ENCODE measurements at regions not wholly inside any gene's neighbourhood (a gene's known extent, or its start where the extent isn't known, plus 50 kb on each side); places are given as distances from the start of the nearest gene placed in this dataset.
A peak's percentile ranks its signal among the peaks of the same experiment; 100 is the strongest.

GRCh38 chr1:55986003-55986402 is 593.4 kb downstream of the PLPP3 start:
- 74% methylated on average over 1 of the region's 1 CpG for whole genome bisulfite sequencing
- DNase-seq (ENCODE audit: low spot score in 2 of 2): no peak
- H3K4me3 ChIP-seq: no peak overlapping the region
- H3K9me3 ChIP-seq: no peaks in the 10 kb centered on the region
- peaks cover 16% of the 10 kb centered on the region for H3K4me1 ChIP-seq
- no peak for TF ChIP-seq POLR2AphosphoS5 (IDR thresholded peaks at IDR 0.05)
- H3K36me3 ChIP-seq: no peaks in the 10 kb centered on the region
- H3K27ac ChIP-seq: no peak overlapping the region
- no peaks in the 10 kb centered on the region for H3K27me3 ChIP-seq

GRCh38 chr1:55981010-55981650 is 598.2 kb downstream of the PLPP3 start:
- H3K4me1 ChIP-seq: no peaks in the 10 kb centered on the region
- DNase-seq (ENCODE audit: low spot score in 2 of 2): no peak
- TF ChIP-seq, protein P1, sequence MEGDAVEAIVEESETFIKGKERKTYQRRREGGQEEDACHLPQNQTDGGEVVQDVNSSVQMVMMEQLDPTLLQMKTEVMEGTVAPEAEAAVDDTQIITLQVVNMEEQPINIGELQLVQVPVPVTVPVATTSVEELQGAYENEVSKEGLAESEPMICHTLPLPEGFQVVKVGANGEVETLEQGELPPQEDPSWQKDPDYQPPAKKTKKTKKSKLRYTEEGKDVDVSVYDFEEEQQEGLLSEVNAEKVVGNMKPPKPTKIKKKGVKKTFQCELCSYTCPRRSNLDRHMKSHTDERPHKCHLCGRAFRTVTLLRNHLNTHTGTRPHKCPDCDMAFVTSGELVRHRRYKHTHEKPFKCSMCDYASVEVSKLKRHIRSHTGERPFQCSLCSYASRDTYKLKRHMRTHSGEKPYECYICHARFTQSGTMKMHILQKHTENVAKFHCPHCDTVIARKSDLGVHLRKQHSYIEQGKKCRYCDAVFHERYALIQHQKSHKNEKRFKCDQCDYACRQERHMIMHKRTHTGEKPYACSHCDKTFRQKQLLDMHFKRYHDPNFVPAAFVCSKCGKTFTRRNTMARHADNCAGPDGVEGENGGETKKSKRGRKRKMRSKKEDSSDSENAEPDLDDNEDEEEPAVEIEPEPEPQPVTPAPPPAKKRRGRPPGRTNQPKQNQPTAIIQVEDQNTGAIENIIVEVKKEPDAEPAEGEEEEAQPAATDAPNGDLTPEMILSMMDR (IDR thresholded peaks at IDR 0.05): no peak
- TF ChIP-seq EP300 (IDR thresholded peaks at IDR 0.05) (no peak), POLR2A (IDR thresholded peaks at IDR 0.05) (no peak), POLR2AphosphoS5 (IDR thresholded peaks at IDR 0.05) (no peak)
- no peak overlapping the region for H3K27ac ChIP-seq
- H3K27me3 ChIP-seq: no peaks in the 10 kb centered on the region
- no peaks in the 10 kb centered on the region for H3K9me3 ChIP-seq
- H3K36me3 ChIP-seq: no peaks in the 10 kb centered on the region
- H3K4me3 ChIP-seq: no peak overlapping the region
- 76% methylated on average over 2 of the region's 2 CpGs for WGBS

- H3K4me1 ChIP-seq: no peaks in the 10 kb centered on the region
- no peak overlapping the region for H3K27ac ChIP-seq
- H3K4me3 ChIP-seq: no peak overlapping the region
- H3K27me3 ChIP-seq: no peaks in the 10 kb centered on the region
- 52% methylated on average over 4 of the region's 4 CpGs for WGBS
- no peaks in the 10 kb centered on the region for H3K36me3 ChIP-seq
- TF ChIP-seq EP300 (IDR thresholded peaks at IDR 0.05): no peak
- no peak for TF ChIP-seq POLR2A (IDR thresholded peaks at IDR 0.05)
- TF ChIP-seq POLR2AphosphoS5 (IDR thresholded peaks at IDR 0.05): no peak
- TF ChIP-seq, protein P1 (IDR thresholded peaks at IDR 0.05): no peak
- DNase-seq (ENCODE audit: low spot score in 2 of 2): no peak
- no peaks in the 10 kb centered on the region for H3K9me3 ChIP-seq
Observed at GRCh38 chr1:55980582-55980981, 598.8 kb downstream of the PLPP3 start.

DNA sequence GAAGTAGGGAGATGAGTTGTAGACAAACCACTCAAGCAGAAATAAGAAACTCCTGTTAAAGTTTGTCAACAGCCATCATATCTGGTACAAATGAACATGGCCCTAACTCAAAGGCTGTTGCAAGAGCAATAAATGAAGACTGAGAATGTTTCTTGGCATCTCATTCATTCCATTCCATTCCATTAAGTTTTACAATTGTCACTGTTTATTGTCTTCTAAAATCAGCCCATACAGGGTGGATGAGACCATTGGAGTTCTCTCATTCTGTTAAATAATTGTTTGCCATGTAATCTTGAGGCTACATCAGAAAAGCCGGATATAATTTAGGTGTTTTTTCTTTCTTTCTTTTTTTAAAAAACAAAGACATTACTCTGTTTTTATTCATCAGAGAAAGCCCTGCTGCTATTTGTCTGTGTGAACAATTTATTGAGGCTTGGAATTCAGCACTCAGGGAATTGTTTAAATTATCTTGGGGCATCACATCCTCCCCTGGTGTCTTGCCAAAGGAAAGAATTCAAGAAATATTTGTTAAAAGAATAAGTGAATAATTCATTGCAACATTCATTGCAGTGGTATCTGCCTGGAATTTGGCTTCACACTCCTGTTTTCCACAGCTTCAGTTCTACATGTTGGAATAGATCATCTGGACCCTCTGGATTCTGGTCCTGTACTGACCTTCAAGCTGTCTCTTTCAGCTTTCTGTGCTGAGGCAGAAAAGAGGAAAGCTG is 604.5 kb downstream of the PLPP3 start:
- Histone ChIP-seq H3K27ac (peak overlapping the region; percentile 1), H3K4me3 (no peak overlapping the region), H3K9me3 (no peaks in the 10 kb centered on the region), H3K27me3 (no peaks in the 10 kb centered on the region), H3K4me1 (no peaks in the 10 kb centered on the region), H3K36me3 (no peaks in the 10 kb centered on the region)
- 66% methylated on average over 1 of the region's 1 CpG for WGBS
- TF ChIP-seq POLR2AphosphoS5 (IDR thresholded peaks at IDR 0.05) (no peak), POLR2A (IDR thresholded peaks at IDR 0.05) (no peak), EP300 (IDR thresholded peaks at IDR 0.05) (no peak)
- DNase-seq (ENCODE audit: low spot score in 2 of 2): no peak

- H3K4me1 ChIP-seq: no peaks in the 10 kb centered on the region
- no peak overlapping the region for H3K4me3 ChIP-seq
- no peak overlapping the region for H3K27ac ChIP-seq
- TF ChIP-seq, protein P1 (IDR thresholded peaks at IDR 0.05): no peak
- TF ChIP-seq EP300 (IDR thresholded peaks at IDR 0.05): no peak
- TF ChIP-seq POLR2AphosphoS5 (IDR thresholded peaks at IDR 0.05): no peak
- TF ChIP-seq POLR2A (IDR thresholded peaks at IDR 0.05): no peak
- no peaks in the 10 kb centered on the region for H3K36me3 ChIP-seq
- no peaks in the 10 kb centered on the region for H3K27me3 ChIP-seq
- H3K9me3 ChIP-seq: no peaks in the 10 kb centered on the region
- no peak for DNase-seq (ENCODE audit: low spot score in 2 of 2)
Observed at GRCh38 chr1:55970526-55971110, 608.7 kb downstream of the PLPP3 start.

- Histone ChIP-seq H3K27ac (no peak overlapping the region), H3K4me1 (no peaks in the 10 kb centered on the region), H3K27me3 (no peaks in the 10 kb centered on the region), H3K9me3 (no peaks in the 10 kb centered on the region), H3K36me3 (no peaks in the 10 kb centered on the region), H3K4me3 (no peak overlapping the region)
- TF ChIP-seq, protein P1 (IDR thresholded peaks at IDR 0.05): no peak
- TF ChIP-seq POLR2A (IDR thresholded peaks at IDR 0.05) (no peak), POLR2AphosphoS5 (IDR thresholded peaks at IDR 0.05) (no peak), EP300 (IDR thresholded peaks at IDR 0.05) (no peak)
- no peak for DNase-seq (ENCODE audit: low spot score in 2 of 2)
Observed at GRCh38 chr1:55969322-55969721, 610.0 kb downstream of the PLPP3 start.

Data from suprapubic skin (tissue), 4 donors.